ENCODE measurements at regions not wholly inside any gene's neighbourhood (a gene's known extent, or its start where the extent isn't known, plus 50 kb on each side); places are given as distances from the start of the nearest gene placed in this dataset.

DNA sequence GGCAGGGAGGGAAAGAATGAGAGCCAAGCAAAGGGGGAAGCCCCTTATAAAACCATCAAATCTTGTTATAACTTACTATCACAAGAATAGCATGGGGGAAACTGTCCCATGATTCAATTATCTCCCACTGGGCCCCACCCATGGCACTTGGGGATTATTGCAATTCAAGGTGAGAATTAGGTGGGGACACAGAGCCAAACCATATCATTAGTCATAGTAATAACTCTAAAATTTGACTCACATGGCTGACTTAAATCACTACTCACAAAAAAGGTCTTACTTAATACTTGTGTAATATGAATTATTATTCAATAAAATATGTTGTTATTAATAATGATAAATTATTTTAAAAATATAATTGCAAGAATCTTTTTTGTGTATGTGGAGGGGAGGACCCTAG is 178.1 kb upstream of the TCF21 start (continued):
- no peak for TF ChIP-seq SRF (IDR thresholded peaks at IDR 0.05; ENCODE audit: low read depth, low read length)

GRCh38 chr6:133715270-133715669 is 173.6 kb upstream of the TCF21 start:
- Histone ChIP-seq H4K8ac (ENCODE audit: extremely low read depth, insufficient read depth, low read length) (no peak overlapping the region), H3K18ac (ENCODE audit: extremely low read depth, low read length) (no peak overlapping the region), H3K14ac (ENCODE audit: insufficient read length) (no peak overlapping the region), H3K4me3 (ENCODE audit: extremely low read depth in 1 of 4, insufficient read depth in 2 of 4, low read depth in 3 of 4, low read length in 4 of 4) (no peak overlapping the region), H3K4me2 (ENCODE audit: insufficient read depth in 1 of 2, low read depth in 2 of 2, low read length in 2 of 2) (no peak overlapping the region), H2BK12ac (ENCODE audit: low read depth, low read length) (no peak overlapping the region), H3K4ac (replicated peaks; ENCODE audit: insufficient read length, low read depth, low read length) (no peak overlapping the region), H4K20me1 (replicated peaks in 1 of 2; ENCODE audit: control insufficient read depth in 1 of 2, insufficient read depth in 2 of 2, low read length in 2 of 2) (no peaks in the 10 kb centered on the region), H2BK15ac (ENCODE audit: low read length) (no peak overlapping the region), H3K36me3 (ENCODE audit: control insufficient read depth in 2 of 4, insufficient read depth in 4 of 4, low read length in 3 of 4) (no peaks in the 10 kb centered on the region), H3K23me2 (ENCODE audit: low read depth, low read length) (no peaks in the 10 kb centered on the region), H3K79me1 (ENCODE audit: low read depth, low read length) (no peaks in the 10 kb centered on the region), H2AK5ac (ENCODE audit: low read depth, low read length) (no peak overlapping the region), H2BK5ac (ENCODE audit: low read depth, low read length) (no peak overlapping the region), H3K9me3 (ENCODE audit: insufficient read depth in 2 of 2, low read depth in 1 of 2, low read length in 1 of 2) (no peaks in the 10 kb centered on the region), H3K9ac (replicated peaks in 1 of 4; ENCODE audit: extremely low read depth in 1 of 4, low read depth in 3 of 4, low read length in 3 of 4) (no peak overlapping the region), H2BK20ac (ENCODE audit: low read length) (no peak overlapping the region), H3K4me1 (replicated peaks in 1 of 4; ENCODE audit: control insufficient read depth in 3 of 4, insufficient read depth in 4 of 4, low read length in 3 of 4) (no peaks in the 10 kb centered on the region), H2AFZ (ENCODE audit: low read length) (no peak overlapping the region), H3K27ac (ENCODE audit: low read depth, low read length) (no peak overlapping the region), H4K91ac (replicated peaks; ENCODE audit: insufficient read length, low read length) (no peak overlapping the region), H3K56ac (replicated peaks; ENCODE audit: insufficient read length, low read depth, low read length) (no peak overlapping the region), H4K5ac (ENCODE audit: insufficient read length, low read depth, low read length) (no peak overlapping the region), H3K79me2 (ENCODE audit: control insufficient read depth in 1 of 2, insufficient read depth in 2 of 2, low read length in 2 of 2) (no peaks in the 10 kb centered on the region), H3K23ac (ENCODE audit: insufficient read length) (no peak overlapping the region), H2BK120ac (replicated peaks; ENCODE audit: low read depth, low read length) (no peak overlapping the region), H3K27me3 (replicated peaks in 1 of 4; ENCODE audit: control insufficient read depth in 3 of 4, extremely low read depth in 1 of 4, insufficient read depth in 3 of 4, low read length in 3 of 4) (no peaks in the 10 kb centered on the region)
- ChIA-PET POLR2A (ENCODE audit: partially characterized antibody) (no interaction called here), CTCF (ENCODE audit: partially characterized antibody) (interaction anchor here (0.8 to 1.0 kb wide), 2 partner anchors 114 to 146 kb away, joined by 3 read pairs; no protein-coding TSS in a partner anchor)
- WGBS, 2 experiments (ENCODE audit: extremely low coverage in 1 of 2, insufficient coverage in 1 of 2, insufficient read length in 1 of 2, insufficient replicate concordance in 2 of 2, low coverage in 1 of 2, low lambda C conversion rate in 2 of 2, missing lambda C conversion rate in 1 of 2): 85% methylated on average over 3 of the region's 3 CpGs; no CpG with 5 or more reads in 1 of the 2 experiments
- DNase-seq (ENCODE audit: low read depth in 1 of 2, low spot score in 2 of 2) (no peak), FAIRE-seq (no peak)
- no peak for TF ChIP-seq ATF2 (IDR thresholded peaks at IDR 0.05; ENCODE audit: low read length)
- no peak for TF ChIP-seq RAD21 (IDR thresholded peaks at IDR 0.05 in 1 of 2, conservative IDR thresholded peaks at IDR 0.05 in 1 of 2; ENCODE audit: low read depth in 2 of 2, low read length in 2 of 2)
- TF ChIP-seq CTBP2 (IDR thresholded peaks at IDR 0.05; ENCODE audit: borderline replicate concordance, insufficient read depth, insufficient read length, low read length): no peak
- no peak for TF ChIP-seq CHD2 (IDR thresholded peaks at IDR 0.05; ENCODE audit: low read length)
- no peak for TF ChIP-seq CHD1 (IDR thresholded peaks at IDR 0.05; ENCODE audit: low read depth, low read length)
- no peak for TF ChIP-seq SAP30 (IDR thresholded peaks at IDR 0.05; ENCODE audit: insufficient read depth, insufficient replicate concordance, low read length)

Data from H1 (cell line).